Stimulated activated CD8-positive, alpha-beta memory T cell treated with anti-CD3 and anti-CD28 coated beads, Interleukin-4, amount 100 ng/mL, for 24 hours (primary cell): ENCODE measurements at regions not wholly inside any gene's neighbourhood (a gene's known extent, or its start where the extent isn't known, plus 50 kb on each side); places are given as distances from the start of the nearest gene placed in this dataset.

Source experiments
- DNase-seq: peaks from one replicate; pipeline ENCODE4 v3.0.0-alpha.2; 2020; ENCODE audit warnings: low read depth

- DNase-seq = no peak
Observed at GRCh38 chr5:67334373-67334772, 137.8 kb upstream of the CD180 start.

DNA sequence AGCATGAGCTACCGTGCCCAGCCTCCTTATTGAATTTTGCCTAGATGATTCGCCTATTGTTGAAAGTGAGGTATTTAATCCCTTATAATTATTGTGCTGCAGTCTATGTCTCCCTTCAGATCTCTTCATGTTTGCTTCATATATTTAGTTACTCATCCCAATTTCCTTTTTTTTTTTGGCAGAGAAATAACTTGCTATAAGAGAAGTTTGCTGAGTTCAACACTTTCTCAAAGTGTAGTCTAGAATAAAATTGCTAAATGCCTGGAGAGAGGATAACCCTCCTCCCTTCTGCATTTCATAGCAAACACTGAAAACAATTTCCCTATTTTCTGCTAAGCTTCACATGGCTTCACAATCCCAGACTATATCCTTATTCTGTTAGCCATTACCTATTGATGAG, 136.6 kb upstream of the CD180 start:
- DNase-seq = no peak

DNA sequence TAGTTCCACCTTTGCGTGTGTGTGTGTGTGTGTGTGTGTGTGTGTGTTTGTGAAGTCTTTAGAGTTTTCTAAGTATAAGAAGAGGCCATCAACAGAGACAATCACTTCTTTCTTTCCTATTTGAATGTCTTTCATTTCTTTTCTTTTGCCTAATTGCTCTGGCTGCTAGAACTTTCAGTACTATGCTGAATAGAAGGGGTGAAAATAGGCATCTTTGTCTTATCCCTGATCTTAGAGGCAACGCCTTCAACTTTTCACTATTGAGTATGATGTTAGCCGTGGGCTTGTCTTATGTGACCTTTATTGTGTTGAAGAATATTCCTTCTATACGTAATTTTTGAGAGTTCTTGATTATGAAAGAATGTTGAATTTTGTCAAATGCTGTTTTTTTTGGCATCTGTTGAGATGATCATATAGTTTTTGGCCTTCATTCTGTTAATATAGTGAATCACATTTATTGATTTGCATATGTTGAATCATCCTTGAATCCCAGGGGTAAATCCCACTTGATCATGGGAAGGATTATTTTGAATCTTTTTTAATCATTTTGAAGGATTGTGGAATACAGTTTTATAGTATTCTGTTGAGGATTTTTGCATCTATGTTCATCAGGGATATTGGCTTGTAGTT, 134.8 kb upstream of the CD180 start:
- no peak for DNase-seq

DNA sequence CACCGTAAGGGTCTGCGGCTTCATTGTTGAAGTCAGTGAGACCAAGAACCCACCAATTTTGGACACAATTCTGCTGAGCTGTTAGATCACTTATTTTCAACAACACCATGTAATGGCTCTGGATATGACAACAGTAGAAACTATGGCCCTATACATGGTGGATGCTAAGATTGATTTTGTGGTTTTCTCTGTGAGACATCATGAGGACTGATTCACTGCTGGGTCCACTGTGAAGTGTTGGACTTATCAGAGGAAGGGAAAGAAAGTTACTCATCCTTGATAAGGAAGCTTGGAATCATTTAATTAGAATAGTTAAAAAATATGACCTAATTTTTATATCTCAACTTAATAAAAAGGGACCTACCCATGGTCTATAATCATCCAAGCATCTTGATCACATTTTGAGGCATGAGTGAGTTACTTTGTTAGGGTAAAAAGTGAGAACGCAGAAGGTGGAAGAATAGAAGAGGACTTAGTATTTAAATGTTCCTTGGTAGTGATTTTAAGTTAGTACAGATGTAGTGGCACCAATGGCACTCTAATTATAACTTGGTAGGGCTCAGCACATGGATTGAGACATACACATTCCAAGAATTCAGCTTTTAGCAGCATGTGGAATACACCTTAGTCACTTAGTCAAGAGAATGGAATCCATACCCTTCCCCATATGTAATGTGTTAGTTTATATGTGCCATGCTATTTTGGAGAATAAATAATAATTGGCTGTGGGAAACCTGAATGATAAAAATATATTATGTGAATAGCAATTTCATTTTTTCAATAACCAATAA, 123.5 kb upstream of the CD180 start:
- no peak for DNase-seq

DNA sequence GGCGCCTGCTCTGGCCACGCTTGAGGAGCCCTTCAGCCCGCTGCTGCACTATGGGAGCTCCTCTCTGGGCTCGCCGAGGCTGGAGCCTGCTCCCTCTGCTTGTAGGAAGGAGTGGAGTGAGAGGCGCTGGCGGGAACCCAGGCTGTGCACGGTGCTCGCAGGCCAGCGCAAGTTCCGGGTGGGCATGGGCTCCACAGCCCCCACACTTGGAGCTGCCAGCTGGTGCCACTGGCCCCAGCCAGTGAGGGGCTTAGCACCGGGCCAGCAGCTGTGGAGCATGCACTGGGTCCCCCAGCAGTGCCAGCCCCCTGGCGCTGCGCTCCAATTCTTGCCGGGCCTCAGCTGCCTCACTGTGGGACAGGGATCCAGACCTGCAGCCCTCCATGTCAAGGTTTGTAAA, 122.1 kb upstream of the CD180 start:
- DNase-seq = no peak

DNA sequence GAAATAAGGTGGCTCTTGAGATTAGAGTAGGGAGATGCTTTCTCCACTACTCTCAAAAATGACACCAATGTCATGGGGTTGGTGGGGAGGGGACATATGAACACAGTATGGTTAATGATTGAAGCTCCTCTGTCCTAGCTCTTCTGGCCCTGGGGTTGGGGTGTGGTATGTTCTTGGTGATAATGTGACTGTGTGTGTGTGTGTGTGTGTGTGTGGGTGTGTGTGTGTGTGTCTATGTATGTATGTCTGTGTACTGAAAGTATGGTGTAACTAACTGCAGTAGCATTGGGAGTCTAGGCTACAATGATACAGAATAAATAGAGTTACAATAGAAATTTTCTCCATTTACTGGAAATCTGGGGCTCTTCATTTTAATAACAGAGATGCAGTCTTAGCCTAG, 121.0 kb upstream of the CD180 start:
- DNase-seq = no peak

- no peak for DNase-seq
Observed at GRCh38 chr5:67316695-67317094, 120.1 kb upstream of the CD180 start.

- no peak for DNase-seq
Observed at GRCh38 chr5:67315082-67315989, 118.7 kb upstream of the CD180 start.

GRCh38 chr5:67311701-67312100, 115.1 kb upstream of the CD180 start:
- DNase-seq = no peak

GRCh38 chr5:67311208-67311607, 114.6 kb upstream of the CD180 start:
- DNase-seq = no peak

GRCh38 chr5:67310740-67311139, 114.1 kb upstream of the CD180 start:
- DNase-seq = no peak

- DNase-seq = no peak
Observed at GRCh38 chr5:67310169-67310568, 113.6 kb upstream of the CD180 start.

DNA sequence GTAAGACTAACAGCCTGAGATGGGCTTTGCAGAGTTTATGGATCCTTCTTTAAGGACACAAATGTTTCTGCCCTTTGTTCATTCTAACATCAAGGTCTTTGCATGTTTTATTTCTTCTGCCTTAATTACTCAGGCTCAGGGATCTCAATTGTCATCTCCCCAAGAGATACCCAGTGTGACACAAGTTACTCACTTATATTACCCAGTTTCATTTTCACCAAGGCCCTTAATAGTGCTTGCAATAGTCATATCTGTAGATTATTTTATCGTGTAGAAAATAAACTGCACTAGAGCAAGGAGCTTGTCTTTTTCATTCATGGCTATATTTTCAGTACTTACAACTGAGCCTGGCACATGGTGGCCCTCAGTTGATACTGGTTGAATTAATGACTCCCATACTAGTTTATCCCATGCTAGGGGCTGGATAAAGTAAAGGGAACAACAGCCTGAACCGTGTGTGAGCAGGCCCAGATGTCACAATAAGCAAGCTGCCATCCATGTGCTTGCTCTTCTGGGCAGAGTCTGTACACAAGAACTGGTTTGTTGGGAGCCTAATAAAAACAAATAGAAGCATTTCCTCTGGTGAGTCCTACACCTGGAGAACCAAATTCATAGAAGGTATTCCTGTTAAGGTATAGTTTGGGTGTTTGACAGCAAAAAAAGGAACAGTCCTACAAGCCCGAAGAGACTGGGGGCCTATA, 112.5 kb upstream of the CD180 start:
- DNase-seq = no peak

GRCh38 chr5:67306965-67307607, 110.5 kb upstream of the CD180 start:
- no peak for DNase-seq

DNA sequence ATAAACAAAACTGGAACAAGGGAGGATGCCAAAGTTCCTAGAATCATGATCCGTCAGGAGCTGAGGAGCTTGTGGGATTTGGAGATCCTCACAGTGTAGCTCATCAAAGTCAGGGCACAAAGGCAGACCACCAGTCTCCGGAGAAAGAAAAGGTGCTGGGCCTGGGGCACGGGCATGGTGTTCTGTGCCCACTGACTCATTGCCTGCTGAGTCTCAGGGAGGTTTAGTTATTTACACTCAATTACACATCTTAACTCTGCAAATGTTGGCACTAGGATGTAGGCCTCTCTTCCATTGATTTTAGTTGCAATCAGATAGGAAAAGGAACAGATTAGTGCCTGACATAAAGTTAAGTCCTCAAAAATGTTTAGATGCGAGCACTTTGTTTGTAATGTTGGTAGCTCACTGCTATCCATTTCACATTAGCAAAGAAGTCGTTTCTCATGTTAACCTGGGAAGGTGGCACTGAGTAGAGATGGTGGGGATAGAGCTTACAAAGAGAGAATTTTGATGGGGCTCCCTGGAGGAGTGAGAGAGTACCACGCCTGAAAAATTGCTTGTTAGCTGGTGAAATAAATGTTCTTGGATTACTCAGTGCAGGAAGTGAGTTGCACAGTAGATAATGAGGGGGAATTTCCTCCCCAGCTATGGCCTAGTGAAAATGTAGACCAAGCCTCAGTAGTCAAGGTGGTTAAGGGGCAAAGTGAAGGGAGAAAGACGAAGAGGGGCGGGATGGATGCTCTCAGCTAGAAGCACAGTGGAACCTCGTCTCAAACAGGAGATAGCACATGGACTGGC, 109.5 kb upstream of the CD180 start:
- DNase-seq = no peak

DNA sequence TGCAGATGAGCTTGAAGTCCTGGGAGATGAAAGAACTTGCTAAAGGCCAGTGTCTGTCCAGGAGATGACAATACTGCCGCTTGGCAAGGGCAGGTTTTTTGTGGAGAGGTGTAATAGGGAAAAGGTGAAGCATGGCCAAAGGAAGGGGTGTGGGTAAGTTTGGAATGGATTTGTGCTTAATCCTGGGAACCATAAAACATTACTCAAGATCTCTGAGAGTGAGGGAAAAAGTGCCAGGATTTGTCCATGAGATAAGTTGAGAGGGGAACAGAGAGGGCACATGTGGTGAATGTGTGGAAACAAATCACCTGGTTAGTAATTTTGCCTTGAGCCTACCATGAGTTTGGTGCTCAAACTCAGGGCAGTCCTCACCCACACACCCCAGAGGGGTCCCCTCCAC, 108.8 kb upstream of the CD180 start:
- no peak for DNase-seq

- no peak for DNase-seq
Observed at GRCh38 chr5:67303356-67303755, 106.8 kb upstream of the CD180 start.

DNA sequence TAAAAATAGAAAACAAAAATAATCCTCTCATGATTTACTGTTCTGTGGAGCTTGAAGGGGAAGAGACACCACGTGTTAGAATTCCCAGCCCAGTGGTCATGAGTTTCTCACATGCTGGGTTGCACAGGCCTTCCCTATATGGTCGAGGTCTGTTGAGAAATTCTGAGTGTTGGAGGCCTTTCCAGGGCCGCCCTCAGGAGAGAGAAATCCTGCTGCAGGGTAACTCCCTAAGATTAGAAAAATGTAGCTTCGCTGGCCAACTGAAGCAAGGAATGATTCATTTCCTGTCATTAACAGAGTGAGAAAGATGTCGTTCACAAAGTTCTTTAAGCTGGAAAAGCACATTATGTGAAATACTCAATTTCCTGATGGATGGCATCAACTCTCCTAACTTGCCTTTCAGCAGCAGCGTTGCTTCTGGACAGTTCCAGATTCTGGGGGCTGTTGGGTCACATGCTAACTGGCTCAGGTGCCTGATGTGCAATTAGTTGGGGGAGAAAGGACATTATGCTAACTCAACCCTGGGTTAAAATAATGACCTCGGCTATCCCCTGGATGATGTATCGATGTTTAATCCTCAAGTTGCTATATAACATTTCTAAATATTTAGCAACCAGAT, 104.8 kb upstream of the CD180 start:
- no peak for DNase-seq

GRCh38 chr5:67300326-67300725, 103.7 kb upstream of the CD180 start:
- DNase-seq = no peak

GRCh38 chr5:67299231-67299735, 102.7 kb upstream of the CD180 start:
- no peak for DNase-seq
